ENCODE measurements at regions not wholly inside any gene's neighbourhood (a gene's known extent, or its start where the extent isn't known, plus 50 kb on each side); places are given as distances from the start of the nearest gene placed in this dataset.

DNA sequence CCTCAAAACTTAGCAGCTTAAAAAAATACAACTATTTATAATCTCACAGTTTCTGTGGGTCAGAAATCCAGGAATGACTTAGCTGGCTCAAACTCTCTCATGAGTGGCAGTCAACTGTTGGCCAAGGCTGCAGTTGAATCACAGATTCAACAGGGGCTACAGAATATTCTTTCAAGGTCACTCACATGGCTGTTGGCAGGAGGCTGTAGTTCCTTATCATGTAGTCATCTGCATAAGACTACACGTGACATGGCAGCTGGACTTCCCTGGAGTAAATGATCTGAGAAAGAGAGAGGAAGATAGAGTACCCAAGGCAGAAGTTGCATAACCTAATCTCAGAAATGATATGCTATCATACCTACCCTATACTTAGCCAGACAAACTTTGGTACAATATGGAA is 75.2 kb upstream of the TSPAN2 start:
- ChIA-PET POLR2A (no interaction called here), CTCF (no interaction called here)

DNA sequence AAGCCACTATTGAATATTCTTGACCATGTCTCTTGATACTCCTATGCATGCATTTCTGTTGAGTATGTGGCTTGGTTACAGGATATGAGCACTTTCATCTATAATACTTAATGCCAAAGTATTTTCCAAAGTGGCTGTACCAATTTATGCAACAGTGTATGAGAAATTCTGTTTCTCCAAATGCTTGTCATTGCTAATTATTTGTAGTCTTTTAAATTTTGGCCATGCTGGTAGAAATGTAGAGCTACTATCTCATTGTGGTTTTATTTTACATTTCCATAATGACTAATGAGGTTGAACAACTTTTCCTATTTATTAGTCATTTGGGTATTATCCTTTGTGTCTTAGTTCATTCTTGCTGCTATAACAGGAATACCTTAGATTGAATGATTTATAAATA is 71.4 kb upstream of the TSPAN2 start:
- H3K4me1 ChIP-seq: peaks cover 7% of the 10 kb centered on the region
- DNase-seq: no peak
- no peak overlapping the region for H3K27ac Mint-ChIP-seq (ENCODE audit: unreplicated experiment)
- no peak overlapping the region for H3K4me3 Mint-ChIP-seq (ENCODE audit: unreplicated experiment)
- intact Hi-C loops (cut with micrococcal nuclease; ENCODE audit: unreplicated experiment): no loop called here
- no peak overlapping the region for H3K4me3 ChIP-seq (ENCODE audit: low read depth, low read length)
- H3K9me3 ChIP-seq: no peaks in the 10 kb centered on the region
- H3K9me3 Mint-ChIP-seq (ENCODE audit: unreplicated experiment): peaks cover 6% of the 10 kb centered on the region
- H3K36me3 Mint-ChIP-seq (ENCODE audit: insufficient read depth, unreplicated experiment): no peaks in the 10 kb centered on the region
- POLR2A ChIA-PET: no interaction called here
- no peaks in the 10 kb centered on the region for H3K27me3 ChIP-seq (replicated peaks; ENCODE audit: control insufficient read depth, insufficient read depth, low read length)
- H3K36me3 ChIP-seq (ENCODE audit: control insufficient read depth, insufficient read depth, low read length): no peaks in the 10 kb centered on the region
- peaks cover 9% of the 10 kb centered on the region for H3K4me1 Mint-ChIP-seq (ENCODE audit: low read depth, unreplicated experiment)
- TF ChIP-seq, protein P1, sequence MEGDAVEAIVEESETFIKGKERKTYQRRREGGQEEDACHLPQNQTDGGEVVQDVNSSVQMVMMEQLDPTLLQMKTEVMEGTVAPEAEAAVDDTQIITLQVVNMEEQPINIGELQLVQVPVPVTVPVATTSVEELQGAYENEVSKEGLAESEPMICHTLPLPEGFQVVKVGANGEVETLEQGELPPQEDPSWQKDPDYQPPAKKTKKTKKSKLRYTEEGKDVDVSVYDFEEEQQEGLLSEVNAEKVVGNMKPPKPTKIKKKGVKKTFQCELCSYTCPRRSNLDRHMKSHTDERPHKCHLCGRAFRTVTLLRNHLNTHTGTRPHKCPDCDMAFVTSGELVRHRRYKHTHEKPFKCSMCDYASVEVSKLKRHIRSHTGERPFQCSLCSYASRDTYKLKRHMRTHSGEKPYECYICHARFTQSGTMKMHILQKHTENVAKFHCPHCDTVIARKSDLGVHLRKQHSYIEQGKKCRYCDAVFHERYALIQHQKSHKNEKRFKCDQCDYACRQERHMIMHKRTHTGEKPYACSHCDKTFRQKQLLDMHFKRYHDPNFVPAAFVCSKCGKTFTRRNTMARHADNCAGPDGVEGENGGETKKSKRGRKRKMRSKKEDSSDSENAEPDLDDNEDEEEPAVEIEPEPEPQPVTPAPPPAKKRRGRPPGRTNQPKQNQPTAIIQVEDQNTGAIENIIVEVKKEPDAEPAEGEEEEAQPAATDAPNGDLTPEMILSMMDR (IDR thresholded peaks at IDR 0.05; ENCODE audit: insufficient read depth in 1 of 2, low read depth in 1 of 2, low read length in 1 of 2, severe bottlenecking in 1 of 2, unreplicated experiment in 1 of 2): no peak
- CTCF ChIA-PET: no interaction called here
- no TSS peak for BruUV-seq (replicated peaks)
- H3K27me3 Mint-ChIP-seq (ENCODE audit: insufficient read depth, unreplicated experiment): no peaks in the 10 kb centered on the region

More for the DNA sequence above, 75.2 kb upstream of the TSPAN2 start:
- H3K4me1 ChIP-seq: no peaks in the 10 kb centered on the region
- Mint-ChIP-seq H3K27me3 (ENCODE audit: insufficient read depth, unreplicated experiment) (no peaks in the 10 kb centered on the region), H3K4me1 (ENCODE audit: low read depth, unreplicated experiment) (no peaks in the 10 kb centered on the region), H3K9me3 (ENCODE audit: unreplicated experiment) (no peaks in the 10 kb centered on the region), H3K36me3 (ENCODE audit: insufficient read depth, unreplicated experiment) (no peaks in the 10 kb centered on the region), H3K27ac (ENCODE audit: unreplicated experiment) (no peak overlapping the region), H3K4me3 (ENCODE audit: unreplicated experiment) (no peak overlapping the region)
- H3K4me3 ChIP-seq (ENCODE audit: low read depth, low read length): no peak overlapping the region
- BruUV-seq (replicated peaks): no TSS peak
- H3K36me3 ChIP-seq (ENCODE audit: control insufficient read depth, insufficient read depth, low read length): no peaks in the 10 kb centered on the region
- TF ChIP-seq, protein P1 (IDR thresholded peaks at IDR 0.05; ENCODE audit: insufficient read depth in 1 of 2, low read depth in 1 of 2, low read length in 1 of 2, severe bottlenecking in 1 of 2, unreplicated experiment in 1 of 2): no peak
- H3K27me3 ChIP-seq (replicated peaks; ENCODE audit: control insufficient read depth, insufficient read depth, low read length): no peaks in the 10 kb centered on the region
- intact Hi-C loops (cut with micrococcal nuclease; ENCODE audit: unreplicated experiment): no loop called here
- H3K9me3 ChIP-seq: no peaks in the 10 kb centered on the region
- no peak for DNase-seq

DNA sequence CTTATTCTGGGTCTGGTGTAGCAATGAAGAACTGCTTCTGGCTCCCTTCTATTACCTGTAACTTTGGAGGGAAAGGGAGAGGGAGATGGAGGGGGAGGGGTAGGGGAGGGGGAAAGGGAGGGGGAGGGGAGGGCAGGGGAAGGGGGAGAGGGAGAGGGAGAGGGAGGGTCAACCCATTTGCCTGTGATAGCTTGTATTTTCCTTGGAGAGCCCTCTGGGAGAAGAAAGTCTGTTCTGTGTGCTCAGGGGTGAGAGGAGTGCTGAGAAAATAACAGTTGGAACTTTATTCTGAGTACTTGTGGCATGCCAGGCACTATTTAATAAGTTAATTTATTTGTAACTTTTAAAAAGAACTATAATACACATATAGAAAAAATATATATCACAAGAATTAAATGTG is 70.7 kb upstream of the TSPAN2 start:
- Histone ChIP-seq H3K27me3 (replicated peaks; ENCODE audit: control insufficient read depth, insufficient read depth, low read length) (no peaks in the 10 kb centered on the region), H3K9me3 (no peaks in the 10 kb centered on the region), H3K4me3 (ENCODE audit: low read depth, low read length) (no peak overlapping the region), H3K36me3 (ENCODE audit: control insufficient read depth, insufficient read depth, low read length) (no peaks in the 10 kb centered on the region), H3K4me1 (peaks cover 14% of the 10 kb centered on the region)
- no peak for DNase-seq
- Mint-ChIP-seq H3K4me1 (ENCODE audit: low read depth, unreplicated experiment) (peaks cover 11% of the 10 kb centered on the region), H3K4me3 (ENCODE audit: unreplicated experiment) (no peak overlapping the region), H3K9me3 (ENCODE audit: unreplicated experiment) (peaks cover 10% of the 10 kb centered on the region), H3K36me3 (ENCODE audit: insufficient read depth, unreplicated experiment) (no peaks in the 10 kb centered on the region), H3K27me3 (ENCODE audit: insufficient read depth, unreplicated experiment) (no peaks in the 10 kb centered on the region), H3K27ac (ENCODE audit: unreplicated experiment) (no peak overlapping the region)
- CTCF ChIA-PET: no interaction called here
- TF ChIP-seq, protein P1 (IDR thresholded peaks at IDR 0.05; ENCODE audit: insufficient read depth in 1 of 2, low read depth in 1 of 2, low read length in 1 of 2, severe bottlenecking in 1 of 2, unreplicated experiment in 1 of 2): no peak
- no TSS peak for BruUV-seq (replicated peaks)
- POLR2A ChIA-PET: interaction anchor here (0.7 kb wide), 1 partner anchor 1823 kb away, joined by 3 read pairs; no protein-coding TSS in a partner anchor
- intact Hi-C loops (cut with micrococcal nuclease; ENCODE audit: unreplicated experiment): no loop called here

Measured in Caco-2 (cell line).